ENCODE measurements at regions not wholly inside any gene's neighbourhood (a gene's known extent, or its start where the extent isn't known, plus 50 kb on each side); places are given as distances from the start of the nearest gene placed in this dataset.

GRCh38 chr11:95569207-95569606, 220.4 kb downstream of the FAM76B start:
- TF ChIP-seq CTCF (IDR thresholded peaks at IDR 0.05), result no peak
- no peak overlapping the region for H3K27ac Mint-ChIP-seq
- DNase-seq, result no peak
- intact Hi-C loops (cut with micrococcal nuclease), result no loop called here
- ATAC-seq, result no peak
- peaks cover 4% of the 10 kb centered on the region for H3K36me3 Mint-ChIP-seq (ENCODE audit: low read depth)
- peaks cover 8% of the 10 kb centered on the region for H3K4me1 Mint-ChIP-seq (ENCODE audit: low read depth)
- H3K27me3 Mint-ChIP-seq, result no peaks in the 10 kb centered on the region
- H3K9me3 Mint-ChIP-seq, result peaks cover 14% of the 10 kb centered on the region
- CTCF ChIA-PET, result no interaction called here
- H3K4me3 Mint-ChIP-seq, result no peak overlapping the region
- POLR2A ChIA-PET, result no interaction called here

- no peak overlapping the region for H3K27ac Mint-ChIP-seq
- peaks cover 15% of the 10 kb centered on the region for H3K4me1 Mint-ChIP-seq (ENCODE audit: low read depth)
- H3K4me3 Mint-ChIP-seq, result no peak overlapping the region
- H3K27me3 Mint-ChIP-seq, result no peaks in the 10 kb centered on the region
- peaks cover 14% of the 10 kb centered on the region for H3K9me3 Mint-ChIP-seq
- TF ChIP-seq CTCF (IDR thresholded peaks at IDR 0.05), result no peak
- ChIA-PET CTCF (interaction anchor here (3.0 kb wide), 1 partner anchor 137 kb away, joined by 9 read pairs; no protein-coding TSS in a partner anchor), POLR2A (interaction anchor here (0.9 kb wide), 1 partner anchor 21 kb away, joined by 3 read pairs; no protein-coding TSS in a partner anchor)
- H3K36me3 Mint-ChIP-seq (ENCODE audit: low read depth), result peaks cover 4% of the 10 kb centered on the region
- ATAC-seq (no peak), DNase-seq (no peak)
- intact Hi-C loops (cut with micrococcal nuclease), result no loop called here
Measured at GRCh38 chr11:95568281-95568680, 221.3 kb downstream of the FAM76B start.

- ATAC-seq (no peak), DNase-seq (no peak)
- POLR2A ChIA-PET, result interaction anchor here (0.7 to 0.9 kb wide), 2 partner anchors 11 to 20 kb away, joined by 3 read pairs; no protein-coding TSS in a partner anchor
- Mint-ChIP-seq H3K4me3 (no peak overlapping the region), H3K4me1 (ENCODE audit: low read depth) (peaks cover 21% of the 10 kb centered on the region), H3K27ac (no peak overlapping the region), H3K36me3 (ENCODE audit: low read depth) (peaks cover 4% of the 10 kb centered on the region), H3K9me3 (peaks cover 14% of the 10 kb centered on the region), H3K27me3 (no peaks in the 10 kb centered on the region)
- TF ChIP-seq CTCF (IDR thresholded peaks at IDR 0.05), result no peak
- intact Hi-C loops (cut with micrococcal nuclease), result no loop called here
- CTCF ChIA-PET, result interaction anchor here (3.0 kb wide), 1 partner anchor 138 kb away, joined by 9 read pairs; no protein-coding TSS in a partner anchor
Measured at GRCh38 chr11:95567685-95568084, 221.9 kb downstream of the FAM76B start.

GRCh38 chr11:95566211-95566610, 223.4 kb downstream of the FAM76B start:
- DNase-seq (no peak), ATAC-seq (no peak)
- Mint-ChIP-seq H3K27me3 (peaks cover 2% of the 10 kb centered on the region), H3K4me3 (no peak overlapping the region), H3K36me3 (ENCODE audit: low read depth) (peaks cover 4% of the 10 kb centered on the region), H3K9me3 (peaks cover 14% of the 10 kb centered on the region), H3K27ac (no peak overlapping the region), H3K4me1 (ENCODE audit: low read depth) (peaks cover 23% of the 10 kb centered on the region)
- no peak for TF ChIP-seq CTCF (IDR thresholded peaks at IDR 0.05)
- intact Hi-C loops (cut with micrococcal nuclease), result no loop called here
- POLR2A ChIA-PET, result no interaction called here
- CTCF ChIA-PET, result interaction anchor here (3.0 kb wide), 1 partner anchor 139 kb away, joined by 9 read pairs; no protein-coding TSS in a partner anchor

GRCh38 chr11:95565724-95566141, 223.8 kb downstream of the FAM76B start:
- POLR2A ChIA-PET, result interaction anchor here (0.6 kb wide), 1 partner anchor 134 kb away, joined by 3 read pairs; no protein-coding TSS in a partner anchor
- Mint-ChIP-seq H3K9me3 (peaks cover 14% of the 10 kb centered on the region), H3K4me1 (ENCODE audit: low read depth) (peaks cover 23% of the 10 kb centered on the region), H3K27ac (no peak overlapping the region), H3K27me3 (peaks cover 2% of the 10 kb centered on the region), H3K4me3 (no peak overlapping the region), H3K36me3 (ENCODE audit: low read depth) (peaks cover 4% of the 10 kb centered on the region)
- no peak for ATAC-seq
- CTCF ChIA-PET, result interaction anchor here (3.0 kb wide), 1 partner anchor 140 kb away, joined by 9 read pairs; no protein-coding TSS in a partner anchor
- intact Hi-C loops (cut with micrococcal nuclease), result no loop called here
- TF ChIP-seq CTCF (IDR thresholded peaks at IDR 0.05), result no peak
- no peak for DNase-seq
